Astrocyte of the spinal cord (primary cell): ENCODE measurements at regions not wholly inside any gene's neighbourhood (a gene's known extent, or its start where the extent isn't known, plus 50 kb on each side); places are given as distances from the start of the nearest gene placed in this dataset.

Source experiments
- DNase-seq: peaks from one replicate; pipeline ENCODE4 v3.0.0; 2011; ENCODE audit warnings: low read depth, low spot score
- H3K4me3 ChIP-seq: 2 replicates; pipeline ENCODE4 v1.5.1; 2011; ENCODE audit warnings: low read depth, mild to moderate bottlenecking, low read length, moderate library complexity
- CTCF ChIP-seq: IDR thresholded peaks from 2 replicates; pipeline ENCODE4 v1.5.1; 2012; ENCODE audit warnings: low read depth, mild to moderate bottlenecking, low read length, inconsistent platforms
- in situ Hi-C: cut with HindIII; loops from 2 replicates; pipeline ENCODE4 v1.10.0; 2017; ENCODE audit warnings: low sequenced_read_pairs

- DNase-seq: no peak
- in situ Hi-C loops: no loop called here
- TF ChIP-seq CTCF: no peak
- no peak overlapping the region for H3K4me3 ChIP-seq
Observed at GRCh38 chr13:84200971-84201370, 318.7 kb upstream of the SLITRK1 start.

- DNase-seq: peak; percentile 86
- in situ Hi-C loops: no loop called here
- no peak overlapping the region for H3K4me3 ChIP-seq
- no peak for TF ChIP-seq CTCF
Observed at GRCh38 chr13:84192125-84192524, 309.9 kb upstream of the SLITRK1 start.

GRCh38 chr13:84191139-84191538, 308.9 kb upstream of the SLITRK1 start:
- no peak overlapping the region for H3K4me3 ChIP-seq
- in situ Hi-C loops: no loop called here
- no peak for TF ChIP-seq CTCF
- no peak for DNase-seq

DNA sequence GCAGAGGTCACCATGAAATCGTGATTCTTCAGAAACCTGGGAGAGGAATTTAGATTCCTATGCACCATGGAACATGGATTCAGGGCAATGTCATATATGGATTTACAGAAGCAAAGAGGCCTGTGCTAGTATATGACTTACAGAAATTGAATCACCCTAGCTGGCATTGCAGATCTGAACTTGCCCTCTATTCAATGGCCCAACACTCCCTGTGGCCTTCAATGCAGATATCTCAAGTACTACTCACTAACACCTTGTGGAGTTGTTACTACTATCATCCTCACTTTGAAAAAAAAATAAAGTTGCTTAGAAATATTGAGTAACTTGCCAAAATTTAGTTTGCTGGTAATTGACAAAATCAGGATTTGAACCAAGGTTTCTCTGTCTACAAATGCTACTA, 305.4 kb upstream of the SLITRK1 start:
- no peak overlapping the region for H3K4me3 ChIP-seq

GRCh38 chr13:84139561-84140158, 257.4 kb upstream of the SLITRK1 start:
- in situ Hi-C loops: no loop called here
- H3K4me3 ChIP-seq: no peak overlapping the region

More for the DNA sequence above, 305.4 kb upstream of the SLITRK1 start:
- no peak for DNase-seq
- TF ChIP-seq CTCF: no peak
- in situ Hi-C loops: no loop called here

DNA sequence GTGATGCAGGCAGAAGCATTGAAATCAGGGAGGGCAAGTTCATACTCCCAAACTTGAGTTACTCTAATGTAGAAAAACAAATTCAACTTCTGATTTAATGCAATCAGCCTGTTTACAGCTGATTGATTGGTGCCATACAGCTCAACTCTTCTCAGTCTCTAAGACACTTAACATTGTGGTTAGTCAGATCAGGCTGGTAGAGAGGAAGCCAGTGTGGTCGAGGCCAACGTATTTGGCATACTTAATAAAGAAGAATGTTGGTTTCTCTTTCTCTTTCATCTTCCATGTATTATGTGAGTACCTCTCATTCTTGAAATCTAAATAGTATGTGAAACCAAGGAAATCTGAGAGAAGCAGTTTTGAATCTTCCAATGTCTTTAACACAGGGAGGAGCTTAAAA, 255.0 kb upstream of the SLITRK1 start:
- H3K4me3 ChIP-seq: no peak overlapping the region
- in situ Hi-C loops: no loop called here
- TF ChIP-seq CTCF: no peak
- DNase-seq: peak; percentile 46

More at GRCh38 chr13:84139561-84140158, 257.4 kb upstream of the SLITRK1 start:
- DNase-seq: no peak
- no peak for TF ChIP-seq CTCF

DNA sequence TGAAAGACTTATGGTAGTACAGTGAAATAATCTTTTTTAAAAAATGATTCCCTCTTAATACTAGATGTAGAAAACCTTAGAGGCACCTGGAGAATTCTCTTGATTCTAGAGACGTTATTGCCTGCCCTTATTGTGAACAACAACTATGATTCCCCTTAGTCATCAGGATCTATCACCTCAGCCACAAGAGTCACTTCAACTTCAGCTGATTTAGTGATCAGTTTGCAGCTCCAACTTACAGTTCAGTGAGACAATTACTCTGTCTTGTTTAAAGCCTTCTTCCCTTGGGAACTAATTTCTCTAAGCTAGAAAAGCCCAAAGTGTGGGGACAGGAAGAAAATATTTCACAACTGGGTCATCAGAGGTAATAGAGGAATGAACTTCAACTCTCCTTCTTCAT, 254.3 kb upstream of the SLITRK1 start:
- in situ Hi-C loops: no loop called here
- TF ChIP-seq CTCF: no peak
- no peak overlapping the region for H3K4me3 ChIP-seq
- no peak for DNase-seq
